GM21390 (cell line): ENCODE measurements at regions not wholly inside any gene's neighbourhood (a gene's known extent, or its start where the extent isn't known, plus 50 kb on each side); places are given as distances from the start of the nearest gene placed in this dataset.
A peak's percentile ranks its signal among the peaks of the same experiment; 100 is the strongest.

Experiments used
- ATAC-seq: cut with Tn5 transposase; IDR thresholded peaks from one replicate; pipeline ENCODE4 v1.9.1; 2021; ENCODE audit not compliant: unreplicated experiment

- no peak for ATAC-seq
Measured at GRCh38 chr5:111914966-111915636, 158.1 kb upstream of the NREP start.

GRCh38 chr5:111902436-111902835 lies 145.4 kb upstream of the NREP start:
- no peak for ATAC-seq

GRCh38 chr5:111901296-111901695 lies 144.3 kb upstream of the NREP start:
- ATAC-seq = no peak

- no peak for ATAC-seq
Measured at GRCh38 chr5:111892949-111893348, 136.0 kb upstream of the NREP start.

- no peak for ATAC-seq
Measured at GRCh38 chr5:111887706-111888105, 130.7 kb upstream of the NREP start.

- ATAC-seq = no peak
Measured at GRCh38 chr5:111869681-111870080, 112.7 kb upstream of the NREP start.

GRCh38 chr5:111865356-111865755 lies 108.4 kb upstream of the NREP start:
- ATAC-seq = no peak

- no peak for ATAC-seq
Measured at GRCh38 chr5:111863801-111864200, 106.8 kb upstream of the NREP start.

- no peak for ATAC-seq
Measured at GRCh38 chr5:111859533-111860270, 102.7 kb upstream of the NREP start.

GRCh38 chr5:111859031-111859430 lies 102.0 kb upstream of the NREP start:
- no peak for ATAC-seq

- ATAC-seq = no peak
Measured at GRCh38 chr5:111857623-111858022, 100.6 kb upstream of the NREP start.

- ATAC-seq = no peak
Measured at GRCh38 chr5:111856876-111857466, 100.0 kb upstream of the NREP start.

- no peak for ATAC-seq
Measured at GRCh38 chr5:111855356-111855755, 98.4 kb upstream of the NREP start.

- ATAC-seq = peak; percentile 18
Measured at GRCh38 chr5:111854186-111854585, 97.2 kb upstream of the NREP start.

- ATAC-seq = peak; percentile 76
Measured at GRCh38 chr5:111853748-111854147, 96.8 kb upstream of the NREP start.

GRCh38 chr5:111851631-111852548 lies 94.9 kb upstream of the NREP start:
- ATAC-seq = no peak

- ATAC-seq = no peak
Measured at GRCh38 chr5:111848476-111848875, 91.5 kb upstream of the NREP start.

- ATAC-seq = no peak
Measured at GRCh38 chr5:111847052-111847925, 90.3 kb upstream of the NREP start.

GRCh38 chr5:111840036-111840674 lies 83.2 kb upstream of the NREP start:
- ATAC-seq = no peak

- ATAC-seq = no peak
Measured at GRCh38 chr5:111839438-111839837, 82.4 kb upstream of the NREP start.
